ENCODE measurements at regions not wholly inside any gene's neighbourhood (a gene's known extent, or its start where the extent isn't known, plus 50 kb on each side); places are given as distances from the start of the nearest gene placed in this dataset.
"Not testable (repeated sequence)": the region's sequence is repeated elsewhere in the genome, so short reads cannot be mapped to it uniquely, and the experiment has no call there.

- no peak for DNase-seq
These were observed 57.6 kb downstream of the CCDC59 start for GRCh38 chr12:82300611-82301010.

GRCh38 chr12:82299319-82300025 is 58.7 kb downstream of the CCDC59 start:
- DNase-seq: no peak

DNA sequence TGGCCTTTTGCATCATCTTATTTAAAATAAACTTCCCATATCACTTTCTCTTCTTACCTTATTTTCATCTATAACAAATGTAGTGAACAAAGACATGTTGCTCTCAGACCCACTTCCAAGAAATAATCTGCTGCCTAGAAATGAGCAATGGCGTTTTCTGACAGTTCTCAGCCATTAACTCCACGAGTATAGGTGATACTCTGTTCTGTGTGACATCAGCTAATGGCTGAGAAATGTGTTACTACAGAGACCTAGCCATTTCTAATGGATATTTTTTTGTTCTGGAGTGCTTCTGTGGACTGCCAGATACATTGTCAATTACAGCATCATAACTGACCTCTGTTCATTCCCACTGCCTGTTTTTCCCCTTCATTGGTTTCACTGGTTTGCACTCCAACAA is 67.8 kb downstream of the CCDC59 start:
- no peak for DNase-seq

DNA sequence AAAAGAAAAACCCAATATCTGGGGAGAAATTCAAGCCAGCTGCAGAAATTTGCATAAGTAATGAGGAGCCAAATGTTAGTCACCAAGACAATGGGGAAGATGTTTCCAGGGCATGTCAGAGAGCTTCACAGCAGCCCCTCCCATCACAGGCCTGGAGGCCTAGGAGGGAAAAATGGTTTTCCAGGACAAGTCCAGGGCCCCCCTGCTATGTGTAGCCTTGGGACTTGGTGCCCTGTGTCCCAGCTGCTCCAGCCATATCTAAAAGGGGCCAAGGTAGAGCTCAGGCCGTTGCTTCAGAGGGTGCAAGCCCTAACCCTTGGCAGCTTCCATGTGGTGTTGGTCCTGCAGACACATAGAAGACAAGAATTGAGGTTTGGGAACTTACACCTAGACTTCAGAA is 76.9 kb downstream of the CCDC59 start:
- DNase-seq: not testable (repeated sequence)

DNA sequence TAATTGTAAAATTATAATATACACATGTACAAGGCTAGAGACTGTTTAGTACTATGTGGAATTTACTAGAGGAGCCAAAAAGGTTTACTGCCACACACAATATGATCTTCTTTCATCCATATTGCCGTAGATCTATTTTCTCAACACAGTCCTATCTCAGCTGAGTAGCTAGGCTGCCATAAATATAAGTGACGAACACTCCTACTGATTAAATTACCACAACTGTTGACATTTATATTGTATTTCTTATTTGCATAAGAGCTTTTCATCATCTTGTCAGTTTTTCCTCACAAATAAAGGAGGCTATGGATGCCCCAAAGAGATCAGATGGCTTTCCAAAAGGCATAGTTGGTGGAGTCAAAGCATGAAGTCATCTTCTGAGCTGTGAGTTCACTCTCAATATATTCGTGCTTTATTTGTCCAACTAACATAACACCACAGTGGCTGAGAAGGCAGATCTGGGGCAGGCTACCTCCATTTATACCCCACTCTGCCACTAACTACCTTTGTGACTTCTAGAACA is 78.6 kb downstream of the CCDC59 start:
- DNase-seq: no peak

DNA sequence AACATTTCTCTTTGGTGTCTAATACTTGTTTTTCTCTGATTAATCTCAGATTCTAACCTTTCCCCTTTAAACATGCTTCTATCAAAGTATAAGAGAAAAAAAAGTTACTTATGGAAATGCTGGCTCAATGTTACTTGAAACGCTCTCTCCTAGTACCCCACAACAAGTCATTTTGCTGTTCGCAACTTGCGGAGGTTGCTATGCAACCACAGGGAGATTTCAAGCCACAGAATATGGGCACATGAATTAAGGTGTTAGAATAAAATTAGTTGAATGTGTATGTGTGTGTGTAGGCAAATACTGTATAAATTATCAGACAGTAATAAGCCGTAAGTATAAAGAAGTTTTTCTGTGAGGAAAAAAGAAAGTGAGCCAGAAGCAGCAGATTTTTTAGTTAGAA is 80.6 kb downstream of the CCDC59 start:
- no peak for DNase-seq

DNA sequence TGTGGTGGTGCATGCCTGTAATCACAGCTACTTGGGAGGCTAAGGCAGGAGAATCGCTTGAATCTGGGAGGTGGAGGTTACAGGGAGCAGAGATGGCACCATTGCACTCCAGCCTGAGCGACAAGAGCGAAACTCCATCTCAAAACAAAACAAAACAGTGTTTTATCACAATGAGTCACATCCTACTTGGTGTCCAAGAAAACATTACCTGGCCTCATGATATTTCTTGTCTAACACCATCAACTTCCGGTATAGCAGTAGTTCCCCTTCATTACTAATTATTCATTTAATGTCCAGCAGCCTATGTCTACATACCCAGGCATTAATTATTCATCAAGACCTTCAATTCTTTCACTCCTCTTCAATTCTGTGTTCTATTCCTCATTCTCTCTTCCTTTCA is 115.5 kb downstream of the CCDC59 start:
- no peak for DNase-seq

- no peak for DNase-seq
These were observed 132.3 kb downstream of the CCDC59 start for GRCh38 chr12:82225871-82226270.

DNA sequence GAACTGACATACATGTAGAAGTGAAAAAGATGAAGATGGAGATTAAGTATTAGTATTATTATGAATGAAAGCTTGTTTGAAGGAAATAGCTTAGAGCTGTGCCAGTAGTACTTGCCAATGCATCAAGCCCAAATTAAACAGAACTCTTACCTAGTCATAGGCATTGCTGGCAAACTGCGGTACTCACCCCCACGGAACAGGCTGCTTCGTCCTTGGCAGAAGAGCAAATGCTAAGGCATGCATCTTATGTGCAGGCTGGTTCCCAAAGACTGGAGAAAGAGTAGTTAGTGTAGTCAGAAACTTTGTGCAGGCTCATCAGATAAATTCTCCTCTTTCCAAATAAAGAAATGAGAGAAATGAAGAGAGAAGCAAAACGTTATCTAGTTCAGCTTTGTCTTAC is 134.8 kb downstream of the CCDC59 start:
- no peak for DNase-seq

DNA sequence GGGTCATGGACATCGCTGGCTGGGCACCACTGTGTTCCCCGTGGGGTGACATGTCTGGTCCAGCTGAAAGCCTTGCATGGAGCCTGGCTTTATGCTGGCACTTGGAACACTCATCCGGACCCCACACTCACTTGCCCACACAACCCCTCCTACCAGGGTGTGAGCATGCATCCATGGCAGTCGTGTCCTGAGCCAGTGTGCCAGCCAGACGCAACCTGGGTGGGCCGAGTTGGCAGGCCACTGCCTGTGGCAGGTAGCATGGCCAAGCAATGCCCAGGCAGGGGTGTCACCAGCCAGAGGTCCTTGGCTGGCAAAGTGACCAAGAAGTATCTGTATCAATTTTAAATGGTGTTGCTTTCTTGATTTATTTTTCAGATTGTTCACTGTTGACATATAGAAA is 141.7 kb downstream of the CCDC59 start:
- no peak for DNase-seq

DNA sequence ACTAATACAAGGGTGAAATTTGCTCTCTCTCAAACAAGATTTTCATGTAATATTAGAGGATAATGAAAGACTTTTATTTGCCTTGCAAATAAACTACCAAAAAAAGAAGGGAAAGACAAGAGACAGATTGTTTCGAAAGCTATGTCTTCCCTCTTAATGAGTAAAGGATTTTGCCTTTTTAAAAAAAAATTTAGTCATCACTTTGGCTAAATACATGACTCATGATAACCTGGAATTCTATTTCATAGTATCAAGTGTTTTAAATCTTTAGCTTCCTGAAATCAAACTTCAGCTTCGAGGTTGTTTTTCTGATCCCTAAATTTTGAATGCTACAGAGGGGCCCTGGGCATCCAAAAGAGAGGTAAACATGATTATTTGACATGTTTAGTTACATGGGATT is 144.4 kb downstream of the CCDC59 start:
- DNase-seq: no peak

GRCh38 chr12:82210882-82211281 is 147.3 kb downstream of the CCDC59 start:
- no peak for DNase-seq

DNA sequence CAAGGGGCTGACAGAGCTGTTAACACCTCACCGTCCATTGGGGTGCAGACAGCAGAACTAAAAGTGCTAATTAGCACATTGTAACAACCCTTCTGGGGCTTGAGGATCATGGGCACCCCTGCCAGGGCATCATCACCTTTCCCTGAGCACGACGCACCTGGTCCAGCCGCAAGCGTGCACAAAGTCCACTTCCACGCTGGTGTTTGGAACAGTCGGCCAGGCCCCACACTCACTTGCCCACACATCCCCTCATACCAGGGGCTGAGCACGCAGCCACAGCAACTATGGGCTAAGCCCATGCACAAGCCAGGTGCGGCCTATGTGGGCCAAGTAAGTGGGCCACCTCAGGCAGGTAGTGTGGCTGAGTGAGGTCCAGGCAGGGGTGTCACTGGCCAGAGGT is 148.7 kb downstream of the CCDC59 start:
- DNase-seq: no peak

DNA sequence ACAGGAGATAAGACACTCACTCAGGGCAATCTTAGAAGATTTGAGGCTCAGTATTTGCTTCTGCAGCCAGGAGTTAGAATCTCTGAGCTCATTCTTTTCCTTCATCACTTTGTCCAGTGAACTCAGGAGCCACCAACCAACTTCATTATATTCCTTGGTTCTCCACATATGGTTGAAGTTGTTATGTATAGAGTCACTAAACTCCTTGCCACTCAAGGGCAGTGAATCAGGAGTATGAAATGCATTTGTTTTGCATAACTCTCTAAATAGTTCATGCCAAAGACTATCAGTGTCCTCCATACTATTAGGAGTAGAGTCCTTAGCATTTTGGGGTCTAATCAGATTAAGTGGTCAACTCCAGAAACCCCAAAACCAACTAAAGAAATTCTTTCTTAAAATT is 150.6 kb downstream of the CCDC59 start:
- DNase-seq: no peak

DNA sequence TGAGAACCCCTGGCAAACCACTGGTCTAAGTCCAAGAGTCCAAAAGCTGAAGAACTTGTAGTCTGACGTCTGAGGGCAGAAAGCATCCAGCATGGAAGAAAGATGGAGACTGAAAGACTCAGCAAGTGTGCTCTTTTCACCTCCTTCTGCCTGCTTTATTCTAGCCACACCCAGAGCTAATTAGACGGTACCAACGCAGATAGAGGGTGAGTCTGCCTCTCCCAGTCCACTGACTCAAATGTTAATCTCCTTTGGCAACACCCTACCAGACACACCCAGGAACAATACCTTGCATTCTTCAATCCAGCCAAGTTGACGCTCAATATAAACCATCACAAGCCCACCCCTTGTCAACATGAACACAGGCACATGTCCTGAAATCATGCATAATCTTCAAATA is 155.1 kb downstream of the CCDC59 start:
- no peak for DNase-seq

DNA sequence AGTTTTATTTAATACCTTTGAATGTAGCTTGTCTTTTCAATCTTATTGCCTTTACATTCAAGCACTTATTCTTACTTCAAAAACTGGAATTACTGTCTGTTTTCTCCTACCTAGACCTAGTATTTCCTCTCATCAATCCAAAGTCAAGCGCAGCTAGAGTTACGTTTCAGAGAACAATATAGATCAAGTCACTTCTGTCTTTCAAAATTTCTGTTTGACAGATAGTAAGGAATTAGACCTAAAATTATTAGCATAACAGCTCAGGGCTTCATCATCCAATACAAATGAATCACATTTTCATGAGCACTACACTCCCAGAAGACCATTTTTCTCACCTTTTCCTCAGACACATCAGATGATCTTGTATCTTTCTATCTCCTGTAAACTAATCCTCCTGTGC is 170.6 kb downstream of the CCDC59 start:
- no peak for DNase-seq

DNA sequence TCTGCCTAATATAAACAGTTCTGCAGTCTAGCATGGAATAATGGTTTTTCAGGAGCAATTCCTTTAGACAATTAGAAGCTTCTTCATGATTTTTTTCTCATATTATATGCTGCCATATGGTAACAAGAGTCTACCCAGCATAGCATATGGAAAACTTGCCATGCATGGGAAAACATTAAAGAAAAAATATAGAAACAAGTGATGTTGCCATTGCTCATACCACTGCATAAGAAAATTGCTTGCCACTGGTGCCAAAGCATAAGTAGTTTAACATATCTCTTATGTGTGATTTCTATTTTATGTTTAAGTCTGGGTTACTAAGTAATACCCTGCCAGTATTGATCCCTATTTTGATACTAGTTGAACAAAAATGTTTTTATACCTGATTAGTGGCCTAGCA is 171.2 kb downstream of the CCDC59 start:
- no peak for DNase-seq

- DNase-seq: no peak
These were observed 171.9 kb downstream of the CCDC59 start for GRCh38 chr12:82186282-82186681.

GRCh38 chr12:82184844-82185243 is 173.3 kb downstream of the CCDC59 start:
- DNase-seq: no peak

DNA sequence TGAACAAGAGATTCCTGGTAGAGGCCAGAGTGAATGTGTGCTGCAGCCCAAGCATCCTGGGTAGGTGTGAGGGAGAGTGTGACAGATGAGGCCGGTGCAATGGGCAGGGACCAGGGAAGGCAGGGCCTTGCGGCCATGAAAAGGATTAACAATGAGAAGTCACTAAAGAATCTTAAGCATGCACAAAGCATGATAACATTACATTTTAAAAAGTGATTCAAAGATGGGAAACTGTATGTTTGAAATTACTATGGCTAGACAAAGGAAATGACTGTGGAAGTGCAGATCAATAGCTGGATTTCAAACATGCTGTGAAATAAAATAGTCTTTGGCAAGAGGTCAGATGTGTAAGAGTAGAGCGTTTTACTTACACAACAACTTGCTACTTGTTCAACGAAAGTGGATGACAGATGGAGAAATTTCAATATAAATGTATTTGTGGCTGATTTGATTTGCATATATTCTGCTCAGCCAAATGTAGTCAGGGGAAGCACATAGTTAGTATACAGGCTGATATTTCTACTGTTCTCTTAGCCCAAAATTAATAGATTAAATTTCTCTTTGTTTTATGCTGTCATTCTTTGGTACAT is 175.5 kb downstream of the CCDC59 start:
- DNase-seq: no peak

GRCh38 chr12:82176761-82177490 is 181.3 kb downstream of the CCDC59 start:
- no peak for DNase-seq

DNA sequence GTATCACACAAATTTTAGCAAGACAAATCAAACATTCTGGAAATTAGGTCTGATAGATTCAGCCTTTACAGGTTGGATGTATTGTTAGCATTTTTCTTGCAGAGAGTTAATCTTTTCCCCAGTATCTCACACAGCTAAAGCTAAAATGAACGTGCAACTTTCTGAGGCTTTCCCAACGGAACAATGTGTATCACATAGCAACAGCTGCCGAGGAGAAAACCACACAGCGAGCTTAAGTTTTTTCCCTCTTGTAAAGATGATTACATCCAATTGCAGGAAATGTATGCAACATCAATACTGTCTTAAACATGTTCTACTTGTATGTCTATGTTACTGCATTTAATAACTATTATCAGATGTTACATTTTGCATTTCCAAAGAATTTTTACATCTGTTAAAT is 182.2 kb downstream of the CCDC59 start:
- DNase-seq: no peak

- no peak for DNase-seq
These were observed 183.3 kb downstream of the CCDC59 start for GRCh38 chr12:82174936-82175335.

GRCh38 chr12:82174383-82174782 is 183.8 kb downstream of the CCDC59 start:
- DNase-seq: no peak
